ENCODE measurements at regions not wholly inside any gene's neighbourhood (a gene's known extent, or its start where the extent isn't known, plus 50 kb on each side); places are given as distances from the start of the nearest gene placed in this dataset.

DNA sequence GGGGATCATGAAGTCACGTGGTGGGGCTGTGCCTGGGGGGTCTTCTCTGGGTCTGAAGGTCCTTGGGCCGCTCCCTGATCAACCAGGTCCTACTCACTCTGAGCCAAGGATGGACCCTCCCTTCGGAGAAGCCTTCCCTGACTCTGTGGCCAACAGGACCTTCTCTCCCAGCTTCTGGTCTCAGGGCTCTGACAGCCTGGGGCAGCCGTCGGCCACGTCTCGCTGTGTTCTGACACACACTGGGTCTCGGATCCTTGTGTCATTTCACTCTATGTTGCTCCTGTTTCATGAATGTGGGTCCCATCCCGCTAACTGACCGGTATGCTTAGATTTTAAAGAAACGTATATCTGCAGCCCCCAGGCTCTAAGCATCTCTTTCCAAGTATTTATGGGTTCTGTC lies 256.1 kb downstream of the ENGASE start:
- no peak for TF ChIP-seq ZBTB42 (CRISPR knock-in tag; IDR thresholded peaks at IDR 0.05)
- TF ChIP-seq ZNF780A (CRISPR knock-in tag; IDR thresholded peaks at IDR 0.05), result no peak
- TF ChIP-seq ZNF101 (CRISPR knock-in tag; IDR thresholded peaks at IDR 0.05; ENCODE audit: borderline replicate concordance, low read depth), result no peak
- no peak for TF ChIP-seq MXD4 (CRISPR knock-in tag; IDR thresholded peaks at IDR 0.05)
- TF ChIP-seq ZFP36L1 (CRISPR knock-in tag; IDR thresholded peaks at IDR 0.05), result no peak
- TF ChIP-seq, protein P1, sequence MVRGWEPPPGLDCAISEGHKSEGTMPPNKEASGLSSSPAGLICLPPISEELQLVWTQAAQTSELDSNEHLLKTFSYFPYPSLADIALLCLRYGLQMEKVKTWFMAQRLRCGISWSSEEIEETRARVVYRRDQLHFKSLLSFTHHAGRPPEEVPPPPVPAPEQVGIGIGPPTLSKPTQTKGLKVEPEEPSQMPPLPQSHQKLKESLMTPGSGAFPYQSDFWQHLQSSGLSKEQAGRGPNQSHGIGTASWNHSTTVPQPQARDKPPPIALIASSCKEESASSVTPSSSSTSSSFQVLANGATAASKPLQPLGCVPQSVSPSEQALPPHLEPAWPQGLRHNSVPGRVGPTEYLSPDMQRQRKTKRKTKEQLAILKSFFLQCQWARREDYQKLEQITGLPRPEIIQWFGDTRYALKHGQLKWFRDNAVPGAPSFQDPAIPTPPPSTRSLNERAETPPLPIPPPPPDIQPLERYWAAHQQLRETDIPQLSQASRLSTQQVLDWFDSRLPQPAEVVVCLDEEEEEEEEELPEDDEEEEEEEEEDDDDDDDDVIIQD (CRISPR knock-in tag; IDR thresholded peaks at IDR 0.05; ENCODE audit: low read depth), result no peak
- TF ChIP-seq ZNF501 (CRISPR knock-in tag; IDR thresholded peaks at IDR 0.05), result no peak
- TF ChIP-seq RBM39 (IDR thresholded peaks at IDR 0.05; ENCODE audit: low read depth, low read length, poor library complexity, severe bottlenecking), result no peak
- TF ChIP-seq KAT2B (IDR thresholded peaks at IDR 0.05; ENCODE audit: borderline replicate concordance, low read depth, low read length), result no peak
- TF ChIP-seq MTF1 (CRISPR knock-in tag; IDR thresholded peaks at IDR 0.05), result no peak
- no peak for TF ChIP-seq ZFX (CRISPR knock-in tag; IDR thresholded peaks at IDR 0.05; ENCODE audit: low read depth)

Measured in HepG2 (cell line).